ENCODE measurements at regions not wholly inside any gene's neighbourhood (a gene's known extent, or its start where the extent isn't known, plus 50 kb on each side); places are given as distances from the start of the nearest gene placed in this dataset.

- Histone ChIP-seq H3K9me3 (ENCODE audit: control insufficient read depth in 2 of 2, low read length in 2 of 2) (peaks cover 0 to 4% of the 10 kb centered on the region in 2 donors), H3K9ac (ENCODE audit: low read length in 2 of 2) (no peak overlapping the region), H3K27me3 (ENCODE audit: control insufficient read depth in 1 of 2, insufficient read depth in 2 of 2, low read length in 2 of 2) (no peaks in the 10 kb centered on the region), H3K27ac (ENCODE audit: low read length) (no peak overlapping the region), H3K36me3 (ENCODE audit: control insufficient read depth in 2 of 2, insufficient read depth in 2 of 2, low read length in 2 of 2) (no peaks in the 10 kb centered on the region), H3K4me3 (ENCODE audit: low read length in 2 of 2) (no peak overlapping the region), H3K4me1 (ENCODE audit: control insufficient read depth, insufficient read depth, low read length) (no peaks in the 10 kb centered on the region)
Measured at GRCh38 chr10:44706745-44707144, 204.4 kb upstream of the TMEM72 start.

GRCh38 chr10:44713307-44713706 is 197.8 kb upstream of the TMEM72 start:
- Histone ChIP-seq H3K4me1 (ENCODE audit: control insufficient read depth, insufficient read depth, low read length) (no peaks in the 10 kb centered on the region), H3K27me3 (ENCODE audit: control insufficient read depth in 1 of 2, insufficient read depth in 2 of 2, low read length in 2 of 2) (no peaks in the 10 kb centered on the region), H3K27ac (ENCODE audit: low read length) (no peak overlapping the region), H3K9me3 (ENCODE audit: control insufficient read depth in 2 of 2, low read length in 2 of 2) (no peaks in the 10 kb centered on the region), H3K36me3 (ENCODE audit: control insufficient read depth in 2 of 2, insufficient read depth in 2 of 2, low read length in 2 of 2) (no peaks in the 10 kb centered on the region), H3K4me3 (ENCODE audit: low read length in 2 of 2) (no peak overlapping the region), H3K9ac (ENCODE audit: low read length in 2 of 2) (no peak overlapping the region)

- Histone ChIP-seq H3K9ac (ENCODE audit: low read length in 2 of 2) (no peak overlapping the region), H3K4me1 (ENCODE audit: control insufficient read depth, insufficient read depth, low read length) (no peaks in the 10 kb centered on the region), H3K27me3 (ENCODE audit: control insufficient read depth in 1 of 2, insufficient read depth in 2 of 2, low read length in 2 of 2) (no peaks in the 10 kb centered on the region), H3K27ac (ENCODE audit: low read length) (no peak overlapping the region), H3K36me3 (ENCODE audit: control insufficient read depth in 2 of 2, insufficient read depth in 2 of 2, low read length in 2 of 2) (no peaks in the 10 kb centered on the region), H3K9me3 (ENCODE audit: control insufficient read depth in 2 of 2, low read length in 2 of 2) (no peaks in the 10 kb centered on the region), H3K4me3 (ENCODE audit: low read length in 2 of 2) (no peak overlapping the region)
Measured at GRCh38 chr10:44714451-44714850, 196.7 kb upstream of the TMEM72 start.

- Histone ChIP-seq H3K27ac (ENCODE audit: low read length) (no peak overlapping the region), H3K36me3 (ENCODE audit: control insufficient read depth in 2 of 2, insufficient read depth in 2 of 2, low read length in 2 of 2) (no peaks in the 10 kb centered on the region)
Measured at GRCh38 chr10:44715136-44715535, 196.0 kb upstream of the TMEM72 start.

GRCh38 chr10:44716470-44717015 is 194.6 kb upstream of the TMEM72 start:
- no peak overlapping the region for H3K27ac ChIP-seq (ENCODE audit: low read length)
- H3K9ac ChIP-seq (ENCODE audit: low read length in 2 of 2) = no peak overlapping the region
- no peak overlapping the region for H3K4me3 ChIP-seq (ENCODE audit: low read length in 2 of 2)
- no peaks in the 10 kb centered on the region for H3K27me3 ChIP-seq (ENCODE audit: control insufficient read depth in 1 of 2, insufficient read depth in 2 of 2, low read length in 2 of 2)
- no peaks in the 10 kb centered on the region for H3K36me3 ChIP-seq (ENCODE audit: control insufficient read depth in 2 of 2, insufficient read depth in 2 of 2, low read length in 2 of 2)
- no peaks in the 10 kb centered on the region for H3K9me3 ChIP-seq (ENCODE audit: control insufficient read depth in 2 of 2, low read length in 2 of 2)
- no peaks in the 10 kb centered on the region for H3K4me1 ChIP-seq (ENCODE audit: control insufficient read depth, insufficient read depth, low read length)

More at GRCh38 chr10:44715136-44715535, 196.0 kb upstream of the TMEM72 start:
- H3K27me3 ChIP-seq (ENCODE audit: control insufficient read depth in 1 of 2, insufficient read depth in 2 of 2, low read length in 2 of 2) = no peaks in the 10 kb centered on the region
- H3K9me3 ChIP-seq (ENCODE audit: control insufficient read depth in 2 of 2, low read length in 2 of 2) = no peaks in the 10 kb centered on the region
- H3K4me1 ChIP-seq (ENCODE audit: control insufficient read depth, insufficient read depth, low read length) = no peaks in the 10 kb centered on the region
- no peak overlapping the region for H3K4me3 ChIP-seq (ENCODE audit: low read length in 2 of 2)
- H3K9ac ChIP-seq (ENCODE audit: low read length in 2 of 2) = no peak overlapping the region

GRCh38 chr10:44723082-44723481 is 188.1 kb upstream of the TMEM72 start:
- H3K27me3 ChIP-seq (ENCODE audit: control insufficient read depth in 1 of 2, insufficient read depth in 2 of 2, low read length in 2 of 2) = no peaks in the 10 kb centered on the region
- no peaks in the 10 kb centered on the region for H3K9me3 ChIP-seq (ENCODE audit: control insufficient read depth in 2 of 2, low read length in 2 of 2)
- no peaks in the 10 kb centered on the region for H3K4me1 ChIP-seq (ENCODE audit: control insufficient read depth, insufficient read depth, low read length)
- H3K9ac ChIP-seq (ENCODE audit: low read length in 2 of 2) = no peak overlapping the region
- H3K36me3 ChIP-seq (ENCODE audit: control insufficient read depth in 2 of 2, insufficient read depth in 2 of 2, low read length in 2 of 2) = no peaks in the 10 kb centered on the region
- no peak overlapping the region for H3K27ac ChIP-seq (ENCODE audit: low read length)
- no peak overlapping the region for H3K4me3 ChIP-seq (ENCODE audit: low read length in 2 of 2)

GRCh38 chr10:44723619-44724325 is 187.4 kb upstream of the TMEM72 start:
- no peaks in the 10 kb centered on the region for H3K9me3 ChIP-seq (ENCODE audit: control insufficient read depth in 2 of 2, low read length in 2 of 2)
- H3K4me1 ChIP-seq (ENCODE audit: control insufficient read depth, insufficient read depth, low read length) = no peaks in the 10 kb centered on the region
- H3K9ac ChIP-seq (ENCODE audit: low read length in 2 of 2) = no peak overlapping the region
- no peaks in the 10 kb centered on the region for H3K27me3 ChIP-seq (ENCODE audit: control insufficient read depth in 1 of 2, insufficient read depth in 2 of 2, low read length in 2 of 2)
- H3K36me3 ChIP-seq (ENCODE audit: control insufficient read depth in 2 of 2, insufficient read depth in 2 of 2, low read length in 2 of 2) = no peaks in the 10 kb centered on the region
- no peak overlapping the region for H3K4me3 ChIP-seq (ENCODE audit: low read length in 2 of 2)
- H3K27ac ChIP-seq (ENCODE audit: low read length) = no peak overlapping the region

- H3K4me3 ChIP-seq (ENCODE audit: low read length in 2 of 2) = no peak overlapping the region
- H3K27me3 ChIP-seq (ENCODE audit: control insufficient read depth in 1 of 2, insufficient read depth in 2 of 2, low read length in 2 of 2) = no peaks in the 10 kb centered on the region
- no peaks in the 10 kb centered on the region for H3K9me3 ChIP-seq (ENCODE audit: control insufficient read depth in 2 of 2, low read length in 2 of 2)
- H3K36me3 ChIP-seq (ENCODE audit: control insufficient read depth in 2 of 2, insufficient read depth in 2 of 2, low read length in 2 of 2) = no peaks in the 10 kb centered on the region
- H3K27ac ChIP-seq (ENCODE audit: low read length) = no peak overlapping the region
- no peaks in the 10 kb centered on the region for H3K4me1 ChIP-seq (ENCODE audit: control insufficient read depth, insufficient read depth, low read length)
- no peak overlapping the region for H3K9ac ChIP-seq (ENCODE audit: low read length in 2 of 2)
Measured at GRCh38 chr10:44724415-44725174, 186.5 kb upstream of the TMEM72 start.

GRCh38 chr10:44725404-44725803 is 185.7 kb upstream of the TMEM72 start:
- H3K27ac ChIP-seq (ENCODE audit: low read length) = no peak overlapping the region
- H3K9me3 ChIP-seq (ENCODE audit: control insufficient read depth in 2 of 2, low read length in 2 of 2) = no peaks in the 10 kb centered on the region
- no peak overlapping the region for H3K9ac ChIP-seq (ENCODE audit: low read length in 2 of 2)
- no peaks in the 10 kb centered on the region for H3K27me3 ChIP-seq (ENCODE audit: control insufficient read depth in 1 of 2, insufficient read depth in 2 of 2, low read length in 2 of 2)
- H3K4me3 ChIP-seq (ENCODE audit: low read length in 2 of 2) = no peak overlapping the region
- no peaks in the 10 kb centered on the region for H3K36me3 ChIP-seq (ENCODE audit: control insufficient read depth in 2 of 2, insufficient read depth in 2 of 2, low read length in 2 of 2)
- H3K4me1 ChIP-seq (ENCODE audit: control insufficient read depth, insufficient read depth, low read length) = no peaks in the 10 kb centered on the region

GRCh38 chr10:44731283-44731682 is 179.9 kb upstream of the TMEM72 start:
- Histone ChIP-seq H3K27me3 (ENCODE audit: control insufficient read depth in 1 of 2, insufficient read depth in 2 of 2, low read length in 2 of 2) (no peaks in the 10 kb centered on the region), H3K4me3 (ENCODE audit: low read length in 2 of 2) (no peak overlapping the region), H3K36me3 (ENCODE audit: control insufficient read depth in 2 of 2, insufficient read depth in 2 of 2, low read length in 2 of 2) (no peaks in the 10 kb centered on the region), H3K27ac (ENCODE audit: low read length) (no peak overlapping the region), H3K9me3 (ENCODE audit: control insufficient read depth in 2 of 2, low read length in 2 of 2) (no peaks in the 10 kb centered on the region), H3K4me1 (ENCODE audit: control insufficient read depth, insufficient read depth, low read length) (no peaks in the 10 kb centered on the region), H3K9ac (ENCODE audit: low read length in 2 of 2) (no peak overlapping the region)
